ENCODE measurements at regions not wholly inside any gene's neighbourhood (a gene's known extent, or its start where the extent isn't known, plus 50 kb on each side); places are given as distances from the start of the nearest gene placed in this dataset.

DNA sequence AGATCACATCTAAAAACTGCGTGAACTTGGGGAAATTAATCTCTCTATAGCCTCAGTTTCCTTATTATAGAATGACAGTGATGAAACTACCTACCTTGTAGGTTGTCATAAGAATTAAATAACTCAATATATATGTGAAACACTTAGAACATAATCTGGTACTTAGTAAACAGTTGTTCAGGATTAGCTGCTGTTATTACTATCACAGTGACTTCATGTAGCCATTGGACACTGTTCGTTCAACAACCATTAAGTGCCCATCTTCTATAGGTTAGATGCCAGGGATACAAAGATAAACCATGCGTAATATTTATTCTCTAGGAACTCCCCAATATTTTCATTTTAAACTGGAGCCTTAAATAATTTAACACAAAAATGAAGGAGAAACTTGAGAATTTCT lies 329.0 kb upstream of the PROK2 start:
- no peak for DNase-seq (ENCODE audit: low read depth, low spot score)

DNA sequence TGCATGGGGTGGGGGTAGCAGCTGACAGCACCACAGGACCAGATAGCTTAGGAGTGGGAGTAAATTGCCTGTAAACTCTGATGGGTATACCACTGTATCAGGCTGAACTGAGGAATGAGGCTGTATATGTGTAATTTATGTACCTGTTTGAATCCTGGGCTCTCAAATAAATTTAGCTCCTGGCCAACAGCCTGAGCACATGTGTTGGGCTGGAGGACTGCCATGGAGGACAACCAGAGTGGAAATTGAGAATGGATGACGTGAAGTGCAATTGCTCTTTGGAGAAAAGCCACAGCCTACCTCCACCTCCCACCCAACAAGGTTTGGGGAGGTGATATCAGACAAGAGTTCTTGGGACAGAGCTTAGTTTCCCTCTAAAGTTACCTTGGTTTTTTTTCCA lies 328.6 kb upstream of the PROK2 start:
- no peak for DNase-seq (ENCODE audit: low read depth, low spot score)

DNA sequence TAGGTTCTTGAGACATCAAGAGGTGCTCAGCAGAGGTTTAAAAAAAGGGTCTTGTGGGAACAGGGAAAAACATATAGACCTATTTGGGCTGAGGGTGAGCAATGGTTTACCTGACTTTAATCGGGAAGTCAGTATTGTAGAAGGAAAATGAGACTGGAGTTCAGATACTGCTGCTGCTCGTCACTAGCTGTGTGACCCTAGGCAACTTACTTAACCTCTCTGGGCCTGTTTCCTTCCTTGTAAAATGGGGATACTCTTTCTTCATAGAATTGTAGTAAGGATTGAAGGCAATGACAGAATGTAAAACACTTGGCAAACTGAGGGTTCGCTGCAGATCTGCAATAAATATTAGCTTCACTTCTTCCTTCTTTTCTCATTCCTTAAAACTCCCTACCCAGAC lies 327.5 kb upstream of the PROK2 start:
- DNase-seq (ENCODE audit: low read depth, low spot score): no peak

DNA sequence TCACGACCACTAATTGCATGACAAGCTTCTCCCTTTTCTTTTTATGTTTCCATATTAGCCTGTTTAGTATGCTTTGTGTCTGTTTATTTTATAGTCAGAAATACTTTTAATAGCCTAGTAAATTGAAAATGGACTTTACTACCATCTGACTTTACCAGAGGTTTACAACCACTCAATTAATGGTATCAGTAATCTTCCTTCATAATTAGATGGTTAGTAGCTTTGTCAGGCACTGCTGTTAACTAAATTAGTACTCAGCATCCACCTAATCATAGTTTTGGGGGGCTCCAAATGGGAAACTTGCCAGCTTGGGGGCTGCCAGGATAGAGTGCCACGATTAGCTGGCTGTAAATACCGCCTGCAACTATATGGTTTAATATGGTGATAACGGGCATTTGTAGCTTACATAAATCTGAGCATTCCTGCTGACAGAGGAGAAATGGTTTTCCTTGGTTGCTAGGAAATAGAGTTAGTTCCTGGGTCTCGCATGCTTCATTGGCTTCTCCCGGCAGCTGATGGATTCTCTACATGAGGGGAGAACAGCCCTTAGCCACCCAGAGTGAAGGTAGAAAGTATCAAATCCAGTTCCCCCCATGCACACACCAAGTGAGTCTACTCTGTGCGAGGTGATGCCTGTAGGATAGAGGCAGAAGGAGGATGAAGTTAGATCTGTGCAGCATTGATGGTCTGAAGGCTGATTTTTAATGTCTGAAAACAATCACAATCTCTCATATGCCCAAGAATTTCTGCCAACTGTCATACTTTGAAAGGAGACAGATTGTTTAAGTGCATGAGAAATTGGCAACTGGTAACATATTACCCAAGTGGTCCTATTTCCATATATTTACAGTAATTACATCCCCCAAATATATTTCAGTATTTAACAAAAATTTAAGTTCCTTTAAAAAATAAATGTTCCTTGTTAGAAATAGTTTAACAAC lies 326.6 kb upstream of the PROK2 start:
- no peak for DNase-seq (ENCODE audit: low read depth, low spot score)

DNA sequence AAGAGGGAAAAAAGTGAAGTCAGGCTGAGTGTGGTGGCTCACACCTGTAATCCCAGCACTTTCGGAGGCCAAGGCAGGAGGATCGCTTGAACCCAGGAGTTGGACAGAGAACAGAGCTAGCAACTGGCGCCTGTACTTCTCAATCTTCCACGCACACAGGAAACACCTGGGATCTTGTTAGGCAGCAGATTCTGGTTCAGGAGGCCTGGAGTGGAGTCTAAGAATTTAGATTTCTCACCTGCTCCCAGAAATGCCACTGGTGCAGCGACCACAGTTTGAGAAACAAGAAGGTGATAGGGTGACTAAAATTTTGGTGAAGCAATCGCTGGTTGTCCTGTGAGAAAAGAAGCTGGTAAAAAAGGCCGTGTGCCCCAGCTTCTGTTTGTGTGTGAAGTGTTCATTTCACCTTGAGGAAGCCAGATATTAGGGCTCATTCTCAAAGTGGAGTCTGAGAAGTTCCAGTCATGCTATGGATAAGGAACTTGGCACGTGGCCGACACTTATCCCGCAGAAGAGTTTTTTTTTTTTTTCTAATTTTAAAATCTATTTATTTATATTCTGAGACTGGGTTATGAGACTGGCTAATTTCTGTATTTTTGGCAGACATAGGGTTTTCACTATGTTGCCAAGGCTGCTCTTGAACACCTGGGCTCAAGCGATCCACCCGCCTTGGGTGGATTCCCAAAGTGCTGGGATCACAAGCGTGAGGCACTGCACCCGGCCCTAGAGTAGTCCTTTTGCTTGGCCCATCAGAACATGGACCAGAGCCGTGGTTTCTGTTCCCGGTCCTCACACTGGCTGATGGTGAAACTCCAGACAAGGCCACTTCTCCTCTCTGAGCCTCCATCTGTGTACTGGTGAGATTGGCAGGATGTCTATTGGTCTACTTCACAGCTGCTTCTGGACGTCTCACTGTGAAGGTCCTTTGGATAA lies 324.6 kb upstream of the PROK2 start:
- DNase-seq (ENCODE audit: low read depth, low spot score): no peak

DNA sequence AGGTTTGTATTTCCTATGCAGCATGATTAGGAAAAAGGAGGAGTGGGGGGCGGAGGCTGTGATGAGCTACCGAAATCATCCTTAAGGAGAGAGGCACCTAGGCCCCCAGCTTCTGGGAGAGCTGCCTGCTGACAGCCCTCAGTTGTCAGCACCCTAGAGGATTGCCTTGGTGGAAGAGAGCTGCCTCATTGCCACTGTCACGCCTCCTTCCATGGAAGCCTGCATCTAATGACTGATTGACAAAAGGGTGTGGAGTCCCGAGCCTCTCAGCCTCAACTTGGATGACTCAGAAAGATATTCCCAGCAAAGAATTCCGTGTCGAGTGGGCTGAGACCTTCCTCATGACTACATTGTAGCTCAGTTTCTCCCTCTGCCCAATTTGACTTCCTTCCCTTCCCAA lies 320.4 kb upstream of the PROK2 start:
- no peak for DNase-seq (ENCODE audit: low read depth, low spot score)

DNA sequence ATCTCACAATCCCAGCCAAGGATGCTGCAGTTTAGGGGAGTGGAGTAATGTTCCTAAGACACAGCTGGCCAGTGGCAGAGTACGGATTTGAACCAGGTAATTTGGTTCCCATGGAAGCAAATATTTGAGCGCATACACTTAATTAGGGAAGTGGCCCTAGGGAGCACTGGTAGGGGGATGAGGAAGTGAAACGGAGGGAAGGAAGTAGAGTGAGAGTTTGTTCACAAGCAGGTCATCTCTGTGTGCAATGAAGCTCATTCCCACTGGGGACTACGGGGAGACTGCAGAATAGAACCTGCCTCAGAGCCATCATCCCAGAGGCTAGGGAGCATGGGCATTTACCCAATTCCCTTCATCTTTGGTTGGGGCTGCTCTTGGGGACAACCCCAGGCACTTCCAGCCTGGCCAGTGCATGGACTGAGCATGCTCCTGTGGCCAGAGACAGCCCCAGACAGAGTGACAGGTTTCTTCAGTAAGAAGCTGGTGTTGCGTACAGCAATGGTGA lies 317.2 kb upstream of the PROK2 start:
- no peak for DNase-seq (ENCODE audit: low read depth, low spot score)

DNA sequence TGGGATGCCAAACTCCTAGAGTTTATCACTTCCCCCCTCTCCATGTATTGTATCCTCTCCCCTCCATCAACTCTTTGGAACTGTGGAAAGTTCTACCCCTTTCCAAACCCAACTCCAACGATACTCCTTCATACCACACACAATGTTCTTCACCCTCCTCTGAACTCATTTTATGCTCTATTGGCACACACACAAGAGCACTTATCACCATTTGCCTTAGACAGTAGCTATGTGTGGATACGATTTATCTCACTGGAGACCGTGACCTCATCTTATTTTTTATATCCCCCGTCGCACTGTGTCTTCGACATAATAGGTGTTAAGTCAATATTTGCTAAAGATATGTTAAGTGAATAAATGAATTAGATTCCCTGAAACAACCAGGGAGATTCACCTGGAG lies 316.5 kb upstream of the PROK2 start:
- no peak for DNase-seq (ENCODE audit: low read depth, low spot score)

DNA sequence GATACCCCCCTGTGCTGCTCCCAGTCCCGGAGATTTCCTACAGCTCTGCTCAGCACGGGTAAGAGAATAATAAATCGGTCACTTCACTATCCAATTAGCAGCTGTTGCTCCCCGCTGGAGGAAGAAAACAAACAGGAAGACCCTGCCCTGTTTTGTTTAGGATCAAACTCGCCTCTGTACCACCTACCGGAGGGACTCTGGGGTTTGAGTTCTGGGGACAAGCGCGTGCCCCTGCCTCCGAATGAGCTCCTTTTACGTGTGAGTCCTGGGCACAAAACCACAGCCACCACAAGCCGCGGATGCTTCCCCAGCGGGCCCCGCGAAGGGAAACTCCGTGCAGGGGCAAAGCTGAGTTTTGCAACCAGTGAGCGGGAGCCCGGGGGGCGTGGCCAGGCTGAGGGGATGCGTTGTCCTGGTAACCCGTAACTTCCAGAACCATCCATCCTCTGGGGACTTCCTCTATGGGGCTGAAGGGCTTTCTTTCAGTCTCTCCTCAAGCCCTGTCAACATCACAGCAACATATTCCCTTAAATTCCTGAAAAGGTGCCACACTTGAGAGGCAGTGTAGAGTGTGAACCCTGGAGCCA lies 315.7 kb upstream of the PROK2 start:
- no peak for DNase-seq (ENCODE audit: low read depth, low spot score)

DNA sequence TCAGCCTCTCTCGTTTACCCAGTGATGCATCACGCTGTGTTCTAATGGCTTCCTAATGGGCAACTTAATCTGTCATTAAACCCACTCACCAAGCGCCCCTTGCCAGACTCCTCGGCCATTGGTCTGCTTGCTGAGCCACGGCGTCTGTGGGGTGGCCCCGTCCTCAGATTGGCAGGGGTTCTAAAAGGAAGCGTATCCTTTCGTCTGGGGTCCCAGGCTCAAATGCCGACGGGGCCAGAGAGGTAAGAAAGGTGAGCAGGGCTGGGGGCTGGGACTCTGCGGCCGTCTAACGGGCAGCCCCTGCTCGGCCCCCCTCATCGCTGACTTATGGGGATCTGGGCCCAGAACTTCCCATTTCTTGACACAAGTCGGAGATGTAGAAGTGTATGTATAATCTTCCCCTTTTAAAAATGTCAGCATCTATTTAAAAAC lies 315.1 kb upstream of the PROK2 start:
- no peak for DNase-seq (ENCODE audit: low read depth, low spot score)

DNA sequence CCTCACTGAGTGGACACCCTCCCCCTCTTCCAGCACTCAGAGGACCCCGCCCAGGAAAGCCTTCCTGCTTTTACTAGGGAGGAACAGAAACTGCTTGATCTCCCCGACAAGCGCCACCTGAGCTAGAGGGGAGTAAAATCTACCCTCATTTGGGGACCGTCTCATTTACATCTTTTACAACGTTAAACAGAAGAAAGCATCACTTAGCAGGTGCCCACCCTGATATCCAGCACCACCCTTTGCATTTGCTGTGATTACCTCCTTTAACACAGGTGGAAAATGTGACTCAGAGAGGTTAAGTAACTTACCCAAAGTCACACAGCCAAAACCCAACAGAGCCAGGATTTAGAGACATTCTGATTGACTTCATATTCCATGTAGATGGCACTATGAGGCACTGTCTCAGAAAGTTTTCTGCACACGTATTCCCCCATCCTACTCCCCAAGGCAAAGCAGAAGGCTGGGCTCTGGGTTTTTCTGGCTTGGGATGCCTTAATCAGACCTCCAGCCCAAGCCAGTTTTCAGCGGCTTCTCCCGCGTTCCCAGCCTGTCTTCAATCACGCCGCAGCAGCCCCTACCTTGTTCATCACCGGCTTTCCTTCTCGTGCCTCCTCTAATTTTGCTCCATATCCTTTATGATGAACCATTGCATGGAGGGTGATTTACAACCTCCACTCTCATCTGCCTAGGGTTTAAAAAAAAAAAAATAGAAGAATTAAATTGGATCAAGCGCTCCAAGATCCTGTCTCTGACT lies 314.6 kb upstream of the PROK2 start:
- no peak for DNase-seq (ENCODE audit: low read depth, low spot score)

DNA sequence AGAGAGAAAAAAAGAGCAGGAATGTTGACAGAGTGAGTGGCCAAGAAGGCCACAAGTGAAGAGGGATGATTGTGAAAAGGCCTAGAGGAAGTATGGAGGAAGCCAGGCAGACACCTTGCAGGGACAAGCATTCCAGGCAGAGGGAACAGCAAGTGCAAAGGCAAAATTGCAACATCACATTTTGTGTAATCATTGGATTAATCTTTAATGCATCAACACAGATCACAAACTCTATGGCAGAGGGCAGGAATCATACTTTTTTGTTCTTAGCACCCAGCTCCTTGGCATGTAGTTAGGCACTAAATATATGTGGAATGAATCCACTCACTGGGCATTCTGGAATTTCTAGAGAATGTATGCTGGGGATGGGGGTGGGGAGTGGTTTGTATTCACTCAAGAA lies 312.1 kb upstream of the PROK2 start:
- no peak for DNase-seq (ENCODE audit: low read depth, low spot score)

DNA sequence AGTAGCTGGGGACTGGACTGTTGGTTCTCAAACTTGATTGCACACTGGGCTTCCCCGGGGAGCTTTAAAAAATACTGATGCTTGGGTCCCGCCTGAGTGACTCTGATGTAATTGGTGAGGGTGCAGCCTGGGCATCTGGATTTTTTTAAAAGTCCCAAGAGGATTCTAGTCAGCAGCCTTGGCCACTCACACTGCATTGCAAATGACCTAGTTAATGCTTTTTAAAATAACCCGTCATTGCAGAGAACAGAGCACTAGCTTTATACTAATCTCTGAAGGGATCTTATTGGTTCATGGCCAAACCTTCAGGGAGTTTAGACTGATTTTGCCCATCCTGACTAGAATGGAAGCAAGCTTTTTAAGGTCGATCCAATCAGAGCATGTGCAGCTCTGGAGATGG lies 310.6 kb upstream of the PROK2 start:
- no peak for DNase-seq (ENCODE audit: low read depth, low spot score)

DNA sequence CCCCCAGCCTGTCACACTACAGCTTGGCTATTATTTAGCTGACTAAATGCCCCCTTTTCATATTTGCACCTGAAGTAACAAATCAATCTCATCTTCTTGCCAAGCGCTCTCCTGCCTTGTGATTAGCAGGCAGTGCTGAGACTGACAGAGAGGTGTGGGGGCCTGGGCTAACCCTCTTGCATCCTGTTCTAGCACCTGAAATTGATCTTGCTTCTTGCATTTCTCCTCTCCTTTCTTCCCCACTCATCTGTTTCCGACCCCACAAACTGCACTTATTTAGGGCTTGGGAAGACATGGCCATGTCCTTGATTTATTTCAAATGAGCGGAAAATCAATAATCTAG lies 309.0 kb upstream of the PROK2 start:
- no peak for DNase-seq (ENCODE audit: low read depth, low spot score)

DNA sequence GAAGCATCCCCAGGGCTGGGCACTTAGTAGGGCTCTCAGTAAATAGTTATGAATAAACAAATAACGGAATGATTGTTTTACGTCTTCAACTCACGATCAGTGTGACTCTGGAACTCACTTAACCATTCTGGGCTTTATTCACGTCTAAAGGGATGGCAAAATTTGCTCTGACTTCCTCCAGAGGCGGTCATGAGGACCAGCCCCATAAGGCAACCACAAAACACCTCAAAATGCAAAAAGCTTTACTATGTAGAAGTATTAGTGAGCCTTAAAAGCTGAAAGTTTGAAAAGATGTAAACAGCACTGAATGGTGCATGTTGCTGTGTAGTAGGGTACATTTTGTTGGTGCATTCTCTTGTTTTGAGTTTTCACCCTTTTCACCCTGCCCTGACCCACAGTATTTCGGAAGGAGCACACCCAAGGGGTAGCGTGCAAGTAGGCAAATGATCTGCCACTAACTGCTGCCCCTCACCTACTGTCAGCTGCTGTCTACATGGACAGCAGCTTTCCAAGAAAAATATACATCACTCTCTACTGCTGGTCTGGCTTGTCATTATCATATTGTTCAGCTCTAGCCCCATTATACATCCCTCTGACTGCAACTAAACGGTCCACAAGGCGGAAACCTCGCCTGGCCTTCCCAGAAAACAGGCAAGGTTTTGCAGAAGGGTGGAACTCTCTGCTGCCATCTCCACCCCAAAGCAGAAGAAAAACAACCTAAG lies 308.5 kb upstream of the PROK2 start:
- no peak for DNase-seq (ENCODE audit: low read depth, low spot score)

DNA sequence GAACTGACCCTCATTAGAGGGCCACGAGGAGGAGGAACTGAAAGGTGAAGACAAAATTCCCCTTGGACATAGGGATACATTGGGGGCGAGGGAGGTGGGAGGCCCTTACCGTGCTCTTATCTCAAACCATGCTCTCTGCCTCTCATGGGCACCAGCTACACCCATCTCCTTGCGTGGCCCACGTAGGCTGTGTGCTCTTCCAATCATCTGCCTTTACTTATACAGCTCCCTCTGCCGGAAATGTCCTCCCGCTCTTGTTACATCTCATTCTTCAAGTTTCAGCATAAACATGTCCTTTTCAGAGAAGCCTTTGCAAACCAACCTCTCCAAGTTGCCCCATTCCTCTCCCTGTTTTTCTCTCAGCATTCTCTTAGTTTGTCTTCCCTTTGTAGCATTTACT lies 307.8 kb upstream of the PROK2 start:
- DNase-seq (ENCODE audit: low read depth, low spot score): no peak

DNA sequence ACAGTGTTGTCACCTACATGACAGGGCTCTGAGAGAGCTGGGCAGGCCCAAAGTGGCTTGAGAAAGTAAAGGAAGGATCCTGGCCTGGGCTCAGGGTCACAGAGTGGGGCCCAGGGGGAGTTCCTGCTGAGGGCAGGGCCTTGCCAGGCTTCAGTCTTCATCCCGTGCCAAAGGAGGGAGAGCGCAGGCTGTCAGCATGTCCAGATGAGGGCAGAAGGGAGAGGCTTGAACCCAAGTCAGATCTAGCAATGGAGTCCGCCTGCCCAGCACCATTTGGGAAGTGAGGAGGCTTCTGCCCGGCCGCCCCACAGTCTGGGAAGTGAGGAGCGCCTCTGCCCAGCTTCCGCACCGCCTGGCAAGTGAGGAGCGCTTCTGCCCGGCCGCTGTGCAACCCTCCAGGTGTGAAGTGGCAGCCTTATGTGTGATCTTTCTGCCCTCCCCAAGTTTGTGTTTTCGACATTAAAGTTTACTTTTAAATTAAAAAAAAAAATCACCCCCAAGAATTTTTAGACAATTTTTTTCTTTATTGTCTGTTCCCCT lies 303.6 kb upstream of the PROK2 start:
- no peak for DNase-seq (ENCODE audit: low read depth, low spot score)

DNA sequence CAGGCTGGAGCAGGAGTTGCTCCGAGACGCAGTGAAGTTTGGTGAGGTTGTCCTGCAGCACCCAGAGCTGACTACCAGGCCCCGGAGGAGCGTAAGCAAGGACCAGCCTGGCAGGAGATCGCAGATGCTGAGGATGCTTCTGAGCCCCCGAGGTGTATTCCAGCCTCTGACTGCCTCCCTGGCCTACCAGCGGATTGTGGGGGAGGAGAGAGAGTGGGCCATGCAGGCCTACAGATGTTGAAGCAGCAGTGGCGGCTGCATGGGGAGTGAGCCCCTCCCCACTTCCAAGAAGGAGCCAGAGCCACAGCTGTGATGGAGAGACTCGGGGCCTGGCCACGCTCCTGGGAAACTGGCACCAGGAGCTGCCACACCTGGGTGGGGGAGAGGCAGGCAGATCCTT lies 302.5 kb upstream of the PROK2 start:
- no peak for DNase-seq (ENCODE audit: low read depth, low spot score)

DNA sequence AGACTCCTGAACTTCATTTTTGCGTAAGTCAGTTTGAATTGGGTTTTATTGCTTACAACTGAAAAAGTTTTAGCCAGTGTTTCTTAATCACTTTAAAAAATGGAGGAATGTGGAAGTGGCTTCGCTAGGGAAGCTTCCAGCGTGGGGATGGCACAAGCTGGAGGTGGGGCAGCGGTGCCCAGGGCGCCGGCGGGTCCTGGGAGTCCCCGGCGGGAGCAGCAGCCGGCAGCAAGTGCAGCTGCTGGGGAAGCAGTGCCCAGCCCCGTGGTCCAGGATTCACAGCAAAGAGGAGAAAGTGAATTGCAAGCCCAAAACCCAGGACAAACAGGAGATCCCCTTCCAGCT lies 301.8 kb upstream of the PROK2 start:
- no peak for DNase-seq (ENCODE audit: low read depth, low spot score)

DNA sequence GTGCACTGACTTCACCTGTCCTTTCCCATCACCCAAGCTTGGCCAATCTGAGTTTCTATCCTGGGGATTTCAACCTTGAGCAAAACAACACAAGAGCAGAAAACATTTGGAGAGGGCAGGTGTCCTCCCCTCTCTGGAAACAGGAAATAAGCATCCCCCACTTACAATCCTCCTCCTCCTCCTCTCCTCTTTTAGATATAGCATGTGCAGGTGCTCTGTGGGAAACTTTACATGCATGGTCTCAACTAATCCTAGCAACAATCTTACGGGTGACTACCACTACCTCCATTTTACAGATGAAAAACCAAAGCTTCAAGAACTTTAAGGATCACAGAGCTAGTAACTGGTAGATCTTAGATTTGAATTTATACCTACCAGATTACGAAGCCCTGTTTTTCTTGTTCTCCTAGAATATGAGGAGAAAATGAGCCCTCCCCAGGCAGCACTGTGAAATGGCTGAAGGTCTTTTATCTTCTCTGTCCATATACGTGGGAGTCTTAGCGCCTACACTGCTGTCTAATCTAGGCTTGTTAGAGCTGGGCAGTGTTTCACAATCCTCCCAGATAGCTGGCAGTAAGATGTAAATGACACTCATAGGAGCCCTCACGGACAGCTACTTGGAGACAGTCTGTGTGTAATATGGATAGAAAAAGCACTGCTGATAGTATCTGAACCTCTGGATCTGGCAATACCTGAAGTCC lies 301.2 kb upstream of the PROK2 start:
- DNase-seq (ENCODE audit: low read depth, low spot score): no peak
